ENCODE measurements at regions not wholly inside any gene's neighbourhood (a gene's known extent, or its start where the extent isn't known, plus 50 kb on each side); places are given as distances from the start of the nearest gene placed in this dataset.

- no peak for DNase-seq (ENCODE audit: low spot score)
- Histone ChIP-seq H3K4me1 (ENCODE audit: insufficient read depth, poor library complexity, severe bottlenecking) (no peaks in the 10 kb centered on the region), H3K9me3 (ENCODE audit: severe bottlenecking) (no peaks in the 10 kb centered on the region), H3K27ac (ENCODE audit: poor library complexity, severe bottlenecking) (no peak overlapping the region), H3K27me3 (ENCODE audit: insufficient read depth, poor library complexity, severe bottlenecking) (no peaks in the 10 kb centered on the region), H3K36me3 (ENCODE audit: low read depth) (no peaks in the 10 kb centered on the region), H3K4me3 (ENCODE audit: severe bottlenecking) (no peak overlapping the region)
- no peak for TF ChIP-seq CTCF (IDR thresholded peaks at IDR 0.05; ENCODE audit: poor library complexity, severe bottlenecking)
- ATAC-seq (ENCODE audit: low read depth), result no peak; the same call in 2 of the 3 replicates
These were observed 206.8 kb upstream of the ATP10B start for GRCh38 chr5:161058781-161059180.

- ATAC-seq (ENCODE audit: low read depth), result peak; percentile 82
- no peak for DNase-seq (ENCODE audit: low spot score)
- no peak overlapping the region for H3K27ac ChIP-seq (ENCODE audit: poor library complexity, severe bottlenecking)
- H3K27me3 ChIP-seq (ENCODE audit: insufficient read depth, poor library complexity, severe bottlenecking), result no peaks in the 10 kb centered on the region
- H3K4me3 ChIP-seq (ENCODE audit: severe bottlenecking), result no peak overlapping the region
- no peak for TF ChIP-seq CTCF (IDR thresholded peaks at IDR 0.05; ENCODE audit: poor library complexity, severe bottlenecking)
- H3K36me3 ChIP-seq (ENCODE audit: low read depth), result no peaks in the 10 kb centered on the region
- H3K4me1 ChIP-seq (ENCODE audit: insufficient read depth, poor library complexity, severe bottlenecking), result no peaks in the 10 kb centered on the region
- no peaks in the 10 kb centered on the region for H3K9me3 ChIP-seq (ENCODE audit: severe bottlenecking)
These were observed 200.0 kb upstream of the ATP10B start for GRCh38 chr5:161051920-161052500.

GRCh38 chr5:161047024-161047423, 195.0 kb upstream of the ATP10B start:
- Histone ChIP-seq H3K4me3 (ENCODE audit: severe bottlenecking) (no peak overlapping the region), H3K9me3 (ENCODE audit: severe bottlenecking) (no peaks in the 10 kb centered on the region), H3K36me3 (ENCODE audit: low read depth) (no peaks in the 10 kb centered on the region), H3K27ac (ENCODE audit: poor library complexity, severe bottlenecking) (no peak overlapping the region), H3K27me3 (ENCODE audit: insufficient read depth, poor library complexity, severe bottlenecking) (no peaks in the 10 kb centered on the region), H3K4me1 (ENCODE audit: insufficient read depth, poor library complexity, severe bottlenecking) (no peaks in the 10 kb centered on the region)
- no peak for DNase-seq (ENCODE audit: low spot score)
- TF ChIP-seq CTCF (IDR thresholded peaks at IDR 0.05; ENCODE audit: poor library complexity, severe bottlenecking), result no peak
- no peak for ATAC-seq (ENCODE audit: low read depth)

- ATAC-seq (ENCODE audit: low read depth), result no peak
- Histone ChIP-seq H3K36me3 (ENCODE audit: low read depth) (no peaks in the 10 kb centered on the region), H3K27ac (ENCODE audit: poor library complexity, severe bottlenecking) (no peak overlapping the region)
These were observed 190.9 kb upstream of the ATP10B start for GRCh38 chr5:161042862-161043261.

More at GRCh38 chr5:161042862-161043261, 190.9 kb upstream of the ATP10B start:
- Histone ChIP-seq H3K4me3 (ENCODE audit: severe bottlenecking) (no peak overlapping the region), H3K27me3 (ENCODE audit: insufficient read depth, poor library complexity, severe bottlenecking) (no peaks in the 10 kb centered on the region), H3K4me1 (ENCODE audit: insufficient read depth, poor library complexity, severe bottlenecking) (no peaks in the 10 kb centered on the region), H3K9me3 (ENCODE audit: severe bottlenecking) (no peaks in the 10 kb centered on the region)
- no peak for DNase-seq (ENCODE audit: low spot score)
- TF ChIP-seq CTCF (IDR thresholded peaks at IDR 0.05; ENCODE audit: poor library complexity, severe bottlenecking), result no peak
